Neutrophil (primary cell): ENCODE measurements at regions not wholly inside any gene's neighbourhood (a gene's known extent, or its start where the extent isn't known, plus 50 kb on each side); places are given as distances from the start of the nearest gene placed in this dataset.
"Not testable (repeated sequence)": the region's sequence is repeated elsewhere in the genome, so short reads cannot be mapped to it uniquely, and the experiment has no call there.

Source experiments
- H3K27ac ChIP-seq: fragments of 200-600 bp; sonication (generic); 2 replicates; pipeline ENCODE4 v1.5.1; 2016; ENCODE audit warnings: mild to moderate bottlenecking, moderate library complexity
- H3K27me3 ChIP-seq: fragments of 200-600 bp; sonication (generic); 2 replicates; pipeline ENCODE4 v1.6.0; 2016; ENCODE audit warnings: mild to moderate bottlenecking
- H3K36me3 ChIP-seq: fragments of 200-600 bp; sonication (generic); 2 replicates; pipeline ENCODE4 v1.5.1; 2017
- H3K4me1 ChIP-seq, 2 experiments: fragments of 200-600 bp in 1 of 2; sonication (generic) in 1 of 2; 1 replicate in 1 of 2; 2 replicates in 1 of 2; pipeline versions ENCODE4 v1.5.1 to v1.6.1; 2013 to 2016; ENCODE audit warnings: low read depth in 1 of 2, low read length in 1 of 2, mild to moderate bottlenecking in 1 of 2, moderate library complexity in 1 of 2; ENCODE audit not compliant: control insufficient read depth in 1 of 2, insufficient read depth in 1 of 2
- H3K4me3 ChIP-seq, 2 experiments: fragments of 200-600 bp in 1 of 2; sonication (generic) in 1 of 2; 1 replicate in 1 of 2; 2 replicates in 1 of 2; pipeline ENCODE4 v1.5.1; 2013 to 2016; ENCODE audit warnings: low read depth in 1 of 2, low read length in 1 of 2, mild to moderate bottlenecking in 1 of 2, moderate library complexity in 1 of 2
- H3K9me3 ChIP-seq: fragments of 200-600 bp; sonication (generic); 2 replicates; pipeline ENCODE4 v1.5.1; 2016
- CTCF ChIP-seq: fragments of 200-600 bp; sonication (generic); IDR thresholded peaks from 2 replicates; pipeline ENCODE4 v1.5.1; 2016; ENCODE audit warnings: antibody characterized with exemption

DNA sequence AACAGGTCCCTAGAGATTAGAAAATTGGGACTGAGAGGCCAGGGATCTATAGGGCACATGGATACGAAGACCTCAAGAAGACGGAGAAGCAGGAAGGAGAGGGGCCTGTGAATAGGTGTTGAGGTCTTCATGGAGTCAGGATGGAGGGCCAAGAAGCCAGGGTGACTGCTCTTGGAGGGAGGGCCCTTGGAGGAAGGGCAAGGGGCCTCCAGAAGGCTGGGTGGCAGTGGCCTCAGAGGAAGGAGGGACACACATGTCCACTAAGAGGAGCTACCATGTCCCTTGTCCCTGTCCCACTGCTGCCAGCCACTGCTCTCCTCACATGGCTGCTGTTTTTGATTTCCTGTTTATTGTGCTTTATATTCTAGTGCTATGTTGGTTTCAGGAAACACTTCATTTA lies 589.5 kb upstream of the B3GAT1 start:
- Histone ChIP-seq H3K27me3 (no peaks in the 10 kb centered on the region), H3K4me3 (no peak overlapping the region), H3K36me3 (no peaks in the 10 kb centered on the region), H3K9me3 (no peaks in the 10 kb centered on the region), H3K4me1 (no peaks in the 10 kb centered on the region), H3K27ac (no peak overlapping the region)
- TF ChIP-seq CTCF = no peak

GRCh38 chr11:135001065-135001464 lies 589.0 kb upstream of the B3GAT1 start:
- H3K27ac ChIP-seq, H3K4me1 ChIP-seq, H3K4me3 ChIP-seq, H3K27me3 ChIP-seq, H3K9me3 ChIP-seq, H3K36me3 ChIP-seq: not testable (repeated sequence)

GRCh38 chr11:134999590-134999989 lies 587.5 kb upstream of the B3GAT1 start:
- no peak overlapping the region for H3K27ac ChIP-seq
- no peaks in the 10 kb centered on the region for H3K4me1 ChIP-seq
- no peaks in the 10 kb centered on the region for H3K36me3 ChIP-seq
- H3K9me3 ChIP-seq = no peaks in the 10 kb centered on the region
- H3K27me3 ChIP-seq = no peaks in the 10 kb centered on the region
- no peak for TF ChIP-seq CTCF
- H3K4me3 ChIP-seq = no peak overlapping the region

DNA sequence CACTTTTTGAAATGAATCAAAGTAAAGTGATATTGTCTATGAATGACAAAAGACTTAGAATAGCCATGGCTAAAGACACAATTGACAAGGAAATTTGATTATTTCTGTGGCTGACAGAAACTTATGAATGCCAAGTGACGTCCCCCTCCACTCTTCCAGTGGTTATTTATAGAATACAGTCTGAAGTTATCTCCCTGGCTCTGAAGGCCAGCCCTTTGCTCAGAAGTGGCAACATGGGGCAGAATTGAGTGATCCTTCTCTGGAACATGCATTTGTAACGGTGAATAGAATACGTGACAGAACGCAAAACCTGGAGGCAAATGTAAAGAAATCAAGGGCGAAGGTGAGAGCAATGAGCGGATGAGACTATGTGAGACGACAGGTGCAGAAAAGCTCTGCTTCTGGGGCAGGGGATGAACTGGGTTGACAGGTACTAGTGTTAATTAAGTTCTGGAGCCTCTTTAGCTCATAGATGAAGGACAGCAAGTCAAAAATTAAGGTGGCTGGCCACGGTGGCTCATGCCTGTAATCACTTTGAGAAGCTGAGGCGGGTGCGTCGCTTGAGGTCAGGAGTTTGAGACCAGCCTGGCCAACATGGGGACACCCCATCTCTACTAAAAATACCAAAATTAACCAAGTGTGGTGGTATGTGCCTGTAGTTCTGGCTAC lies 585.7 kb upstream of the B3GAT1 start:
- Histone ChIP-seq H3K36me3 (no peaks in the 10 kb centered on the region), H3K9me3 (no peaks in the 10 kb centered on the region), H3K27ac (no peak overlapping the region), H3K4me1 (no peaks in the 10 kb centered on the region), H3K4me3 (no peak overlapping the region), H3K27me3 (no peaks in the 10 kb centered on the region)
- no peak for TF ChIP-seq CTCF

DNA sequence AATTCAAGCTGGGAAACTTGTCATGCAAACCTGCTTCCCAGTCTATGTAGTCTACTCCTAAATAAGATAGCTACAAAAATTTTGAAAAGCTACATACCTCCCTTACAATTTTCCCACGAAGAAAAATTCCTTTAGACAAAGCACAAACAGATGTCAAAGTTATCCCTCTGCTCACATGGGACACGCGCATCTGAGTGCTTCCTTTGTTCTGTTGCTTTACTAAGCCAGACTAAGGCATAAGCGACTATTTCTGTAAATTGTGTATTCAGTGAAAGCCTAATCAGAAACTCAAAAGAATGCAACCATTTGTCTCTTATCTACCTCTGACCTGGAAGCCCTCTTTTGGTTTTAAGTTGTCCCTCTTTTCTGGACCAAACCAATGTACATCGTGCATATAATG lies 583.7 kb upstream of the B3GAT1 start:
- Histone ChIP-seq H3K36me3 (no peaks in the 10 kb centered on the region), H3K4me3 (no peak overlapping the region), H3K9me3 (no peaks in the 10 kb centered on the region), H3K4me1 (no peaks in the 10 kb centered on the region), H3K27ac (no peak overlapping the region), H3K27me3 (no peaks in the 10 kb centered on the region)
- TF ChIP-seq CTCF = no peak

GRCh38 chr11:134994431-134994830 lies 582.4 kb upstream of the B3GAT1 start:
- Histone ChIP-seq H3K4me3 (no peak overlapping the region), H3K27ac (no peak overlapping the region), H3K27me3 (no peaks in the 10 kb centered on the region), H3K9me3 (no peaks in the 10 kb centered on the region), H3K4me1 (no peaks in the 10 kb centered on the region), H3K36me3 (no peaks in the 10 kb centered on the region)
- no peak for TF ChIP-seq CTCF
